Umbilical cord (tissue), 1 donor: ENCODE measurements at regions not wholly inside any gene's neighbourhood (a gene's known extent, or its start where the extent isn't known, plus 50 kb on each side); places are given as distances from the start of the nearest gene placed in this dataset.

ENCODE experiments used
- DNase-seq: peaks from one replicate; pipeline ENCODE4 v3.0.0-alpha.2; 2015; ENCODE audit warnings: low spot score

- no peak for DNase-seq
Observed at GRCh38 chr6:56378507-56378906, 131.1 kb upstream of the COL21A1 start.

DNA sequence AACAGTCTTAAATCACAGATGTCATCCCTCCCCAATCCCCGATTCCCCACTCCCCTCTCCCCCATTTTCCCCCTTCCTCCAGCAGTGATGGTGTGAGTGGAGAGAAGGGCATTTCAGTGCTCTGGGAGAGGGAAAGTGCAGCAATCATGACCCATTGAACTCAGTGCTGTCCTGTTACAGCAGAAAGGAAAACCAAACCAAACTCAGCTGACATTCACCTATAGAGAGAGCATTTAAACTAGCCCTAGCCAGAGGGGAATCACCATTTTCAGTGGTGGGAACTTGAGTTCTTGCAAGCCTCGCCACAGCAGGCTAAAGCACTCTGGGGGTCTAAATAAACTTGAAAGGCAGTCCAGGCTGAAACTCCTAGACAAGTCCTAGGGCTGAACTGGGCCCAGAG, 129.9 kb upstream of the COL21A1 start:
- no peak for DNase-seq

GRCh38 chr6:56375806-56376205, 128.4 kb upstream of the COL21A1 start:
- no peak for DNase-seq

DNA sequence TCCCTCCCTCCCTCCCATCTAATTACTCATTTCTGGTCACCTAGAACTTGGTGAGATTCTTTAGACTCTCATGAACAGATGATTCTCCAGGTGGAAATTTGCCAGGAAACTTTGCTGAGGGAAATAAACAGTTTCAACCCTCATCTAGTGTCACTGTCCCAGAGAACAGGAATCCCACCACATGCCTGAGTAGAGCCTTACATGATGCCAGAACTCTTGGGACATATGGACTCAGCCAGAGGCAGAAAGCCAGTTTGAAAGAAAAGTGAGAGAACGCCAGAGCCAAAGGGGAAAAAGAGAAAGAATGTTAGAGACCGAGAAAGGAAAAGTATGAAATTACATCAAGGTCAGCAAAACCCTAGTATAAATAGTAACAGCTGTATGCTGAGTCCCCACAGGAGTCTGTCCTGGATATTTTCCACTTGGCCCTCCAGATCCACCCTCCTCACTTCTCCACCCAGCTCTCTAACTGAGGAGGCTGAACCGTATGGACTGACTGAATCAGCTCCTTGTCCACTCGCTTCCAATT, 127.5 kb upstream of the COL21A1 start:
- DNase-seq: peak; percentile 85

DNA sequence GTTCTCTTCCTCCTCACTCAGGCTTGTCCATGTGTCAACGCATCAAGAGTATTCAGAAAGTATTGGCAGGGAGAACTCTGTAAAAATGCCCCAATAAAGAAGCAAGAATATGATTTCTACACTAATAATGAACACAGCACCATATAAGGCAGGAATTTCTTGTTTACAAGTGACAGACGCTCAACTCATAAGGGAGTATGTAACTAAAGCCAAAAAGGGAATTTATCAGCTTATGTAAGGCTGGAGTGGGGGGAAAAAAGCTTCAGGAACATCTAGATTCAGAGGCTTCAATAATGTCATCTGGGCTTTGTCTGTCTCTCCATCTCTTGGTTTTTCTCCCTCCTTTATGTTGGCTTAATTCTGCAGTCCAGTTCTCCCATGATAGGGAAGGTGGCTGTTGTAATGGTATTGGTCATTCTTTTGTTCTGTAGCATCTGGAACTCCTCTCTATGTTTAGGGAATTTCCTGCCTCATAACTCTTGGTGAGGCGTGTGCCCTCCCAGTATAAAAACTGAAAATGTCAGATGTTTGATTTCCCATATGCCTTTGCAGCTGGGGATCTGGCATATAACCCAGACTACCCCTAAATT, 125.1 kb upstream of the COL21A1 start:
- peak; percentile 67 for DNase-seq

- DNase-seq: peak; percentile 97
Observed at GRCh38 chr6:56370561-56371211, 123.3 kb upstream of the COL21A1 start.

DNA sequence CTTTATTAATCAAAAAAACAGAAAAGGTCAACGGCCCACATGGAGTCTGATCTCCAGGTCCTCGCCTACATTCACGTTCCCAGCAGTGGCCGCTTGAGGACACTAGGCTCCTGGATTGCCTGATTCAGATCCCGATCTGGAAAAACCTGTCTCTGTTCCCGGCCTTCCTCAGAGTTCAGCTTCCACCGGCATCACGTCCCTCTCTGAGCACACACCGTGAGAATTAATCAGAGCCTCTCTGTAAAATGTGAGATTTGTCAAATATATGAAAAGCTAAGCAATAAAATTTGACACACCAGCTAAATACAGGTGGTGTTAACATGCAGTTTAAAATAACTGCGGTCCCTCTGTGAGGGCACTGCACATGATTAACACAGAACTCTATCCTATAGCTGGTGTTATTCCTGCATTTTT, 122.8 kb upstream of the COL21A1 start:
- peak; percentile 82 for DNase-seq

GRCh38 chr6:56368491-56368890, 121.1 kb upstream of the COL21A1 start:
- no peak for DNase-seq

- peak; percentile 85 for DNase-seq
Observed at GRCh38 chr6:56366141-56366852, 118.9 kb upstream of the COL21A1 start.

GRCh38 chr6:56364827-56365339, 117.5 kb upstream of the COL21A1 start:
- DNase-seq: peak; percentile 60

- DNase-seq: no peak
Observed at GRCh38 chr6:56364431-56364826, 117.0 kb upstream of the COL21A1 start.

DNA sequence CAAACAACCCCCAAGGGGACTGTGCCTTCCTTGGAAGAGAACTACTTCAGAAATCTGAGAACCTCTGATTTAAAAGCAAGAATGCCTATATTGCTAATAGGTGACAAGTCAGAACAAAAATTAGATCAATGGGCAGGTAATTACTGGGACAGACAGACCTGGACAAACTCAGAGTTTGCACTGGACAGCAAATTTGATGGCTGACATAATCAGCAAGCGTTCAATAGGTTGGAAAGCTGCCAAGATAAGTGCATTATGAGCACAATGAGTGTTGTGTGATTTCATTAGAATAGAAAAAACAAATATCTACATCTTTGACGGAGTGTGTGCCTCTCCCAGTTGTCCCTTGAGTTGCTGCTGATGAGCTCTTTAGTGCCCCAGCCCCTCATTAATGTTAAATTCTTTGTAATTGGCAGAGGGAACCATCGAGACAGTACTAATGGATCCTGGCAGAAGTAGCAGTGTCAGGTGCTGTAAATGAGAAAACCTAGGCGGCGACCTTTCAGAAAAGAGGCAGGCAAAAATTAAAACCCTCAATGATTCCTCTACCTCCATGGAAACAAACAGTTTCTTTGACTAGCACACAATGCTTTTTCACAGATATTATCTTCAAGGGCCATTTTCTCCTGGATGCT, 116.5 kb upstream of the COL21A1 start:
- no peak for DNase-seq

DNA sequence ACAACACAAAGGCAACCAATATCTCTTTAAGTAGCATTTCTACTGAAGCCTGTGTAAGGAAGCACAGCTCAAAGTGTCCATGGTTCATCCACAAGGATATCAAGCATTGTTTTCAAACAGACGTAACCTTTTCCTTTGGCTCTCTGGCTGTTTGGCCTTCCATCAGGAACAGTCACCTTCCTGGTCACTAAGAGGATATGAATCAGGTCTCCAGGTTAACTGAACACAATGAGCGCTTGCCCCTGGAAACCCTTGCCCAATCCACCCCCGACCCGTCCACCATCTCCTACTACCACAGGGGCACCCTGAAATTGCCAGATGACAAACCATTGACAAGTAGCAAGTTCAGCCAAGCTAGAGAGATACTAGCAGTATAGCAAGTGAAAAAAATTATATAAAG, 114.4 kb upstream of the COL21A1 start:
- DNase-seq: no peak

GRCh38 chr6:56359201-56359899, 112.0 kb upstream of the COL21A1 start:
- DNase-seq: peak; percentile 75

DNA sequence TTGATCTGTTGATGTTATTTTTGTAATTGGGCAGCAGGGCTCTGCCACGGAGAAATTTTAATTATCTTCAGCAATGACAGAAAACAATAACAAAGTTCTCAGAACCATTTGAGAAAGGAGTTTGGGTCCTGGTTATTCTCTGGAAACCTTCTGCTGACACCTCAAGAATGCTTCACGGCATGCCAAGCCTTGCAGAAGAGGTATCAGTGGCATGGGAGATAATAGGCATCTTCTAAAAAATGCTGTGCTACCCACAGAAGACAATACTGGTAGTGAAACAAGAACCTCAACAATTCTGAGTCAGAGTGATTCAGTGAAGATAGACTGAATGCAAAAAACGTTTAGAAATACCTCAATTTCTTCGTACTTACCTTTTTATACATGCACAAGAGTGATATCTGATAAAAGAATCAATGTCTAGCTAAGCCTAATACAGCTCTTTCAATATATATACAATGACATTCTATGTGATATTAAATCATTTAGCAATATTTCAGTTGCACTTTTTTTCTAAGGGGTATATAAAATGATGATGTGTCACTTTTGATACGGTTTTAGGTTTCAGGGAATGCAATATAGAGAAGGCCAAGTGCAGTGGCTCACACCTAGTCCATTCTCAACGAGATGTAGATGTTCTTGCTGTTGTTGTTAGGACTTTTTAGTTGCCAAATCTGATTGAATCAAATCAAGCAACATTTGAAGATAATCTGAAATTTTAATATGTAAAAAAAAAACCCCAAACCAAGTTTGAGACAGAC, 110.4 kb upstream of the COL21A1 start:
- DNase-seq: no peak

GRCh38 chr6:56356426-56356825, 109.0 kb upstream of the COL21A1 start:
- DNase-seq: no peak

- no peak for DNase-seq
Observed at GRCh38 chr6:56353860-56354259, 106.5 kb upstream of the COL21A1 start.

- DNase-seq: no peak
Observed at GRCh38 chr6:56350628-56351260, 103.4 kb upstream of the COL21A1 start.

- no peak for DNase-seq
Observed at GRCh38 chr6:56349194-56349593, 101.8 kb upstream of the COL21A1 start.

DNA sequence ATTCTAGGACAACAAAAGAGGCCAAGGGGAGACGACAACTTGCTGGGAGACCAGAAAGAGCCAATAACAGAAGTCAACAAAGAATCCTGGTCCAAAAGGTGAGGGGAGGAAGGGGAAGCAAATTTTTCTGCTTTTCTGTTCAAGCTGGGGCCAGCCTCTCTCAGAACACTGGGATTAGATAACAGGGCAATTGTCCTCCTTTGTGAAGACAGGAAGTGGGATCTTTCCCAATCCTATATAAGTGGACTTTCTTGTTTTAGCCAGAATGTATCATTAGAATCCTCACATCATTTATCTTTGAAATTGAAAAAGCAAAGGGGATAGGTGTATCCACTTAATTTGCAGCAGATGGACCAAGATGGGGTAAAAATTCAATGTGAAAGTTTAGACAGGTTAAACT, 101.2 kb upstream of the COL21A1 start:
- no peak for DNase-seq
